ENCODE measurements at regions not wholly inside any gene's neighbourhood (a gene's known extent, or its start where the extent isn't known, plus 50 kb on each side); places are given as distances from the start of the nearest gene placed in this dataset.

GRCh38 chr4:181672751-181673150 is 570.5 kb upstream of the TENM3 start:
- Histone ChIP-seq H3K4me3 (replicated peaks; ENCODE audit: insufficient read depth, low read length) (no peak overlapping the region), H3K27me3 (ENCODE audit: insufficient read depth, poor library complexity, severe bottlenecking) (no peaks in the 10 kb centered on the region), H3K27ac (replicated peaks) (no peak overlapping the region)
- DNase-seq (ENCODE audit: low read depth in 1 of 2, low spot score in 1 of 2) = no peak
- TF ChIP-seq CTCF (IDR thresholded peaks at IDR 0.05; ENCODE audit: insufficient read depth, low read length) = no peak
- no peak for TF ChIP-seq POLR2AphosphoS5 (IDR thresholded peaks at IDR 0.05; ENCODE audit: low read depth)
- TF ChIP-seq SPI1 (IDR thresholded peaks at IDR 0.05; ENCODE audit: borderline replicate concordance, low read depth) = no peak
- no peak for TF ChIP-seq GABPA (IDR thresholded peaks at IDR 0.05; ENCODE audit: low read depth)
- TF ChIP-seq, protein P1, sequence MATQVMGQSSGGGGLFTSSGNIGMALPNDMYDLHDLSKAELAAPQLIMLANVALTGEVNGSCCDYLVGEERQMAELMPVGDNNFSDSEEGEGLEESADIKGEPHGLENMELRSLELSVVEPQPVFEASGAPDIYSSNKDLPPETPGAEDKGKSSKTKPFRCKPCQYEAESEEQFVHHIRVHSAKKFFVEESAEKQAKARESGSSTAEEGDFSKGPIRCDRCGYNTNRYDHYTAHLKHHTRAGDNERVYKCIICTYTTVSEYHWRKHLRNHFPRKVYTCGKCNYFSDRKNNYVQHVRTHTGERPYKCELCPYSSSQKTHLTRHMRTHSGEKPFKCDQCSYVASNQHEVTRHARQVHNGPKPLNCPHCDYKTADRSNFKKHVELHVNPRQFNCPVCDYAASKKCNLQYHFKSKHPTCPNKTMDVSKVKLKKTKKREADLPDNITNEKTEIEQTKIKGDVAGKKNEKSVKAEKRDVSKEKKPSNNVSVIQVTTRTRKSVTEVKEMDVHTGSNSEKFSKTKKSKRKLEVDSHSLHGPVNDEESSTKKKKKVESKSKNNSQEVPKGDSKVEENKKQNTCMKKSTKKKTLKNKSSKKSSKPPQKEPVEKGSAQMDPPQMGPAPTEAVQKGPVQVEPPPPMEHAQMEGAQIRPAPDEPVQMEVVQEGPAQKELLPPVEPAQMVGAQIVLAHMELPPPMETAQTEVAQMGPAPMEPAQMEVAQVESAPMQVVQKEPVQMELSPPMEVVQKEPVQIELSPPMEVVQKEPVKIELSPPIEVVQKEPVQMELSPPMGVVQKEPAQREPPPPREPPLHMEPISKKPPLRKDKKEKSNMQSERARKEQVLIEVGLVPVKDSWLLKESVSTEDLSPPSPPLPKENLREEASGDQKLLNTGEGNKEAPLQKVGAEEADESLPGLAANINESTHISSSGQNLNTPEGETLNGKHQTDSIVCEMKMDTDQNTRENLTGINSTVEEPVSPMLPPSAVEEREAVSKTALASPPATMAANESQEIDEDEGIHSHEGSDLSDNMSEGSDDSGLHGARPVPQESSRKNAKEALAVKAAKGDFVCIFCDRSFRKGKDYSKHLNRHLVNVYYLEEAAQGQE (IDR thresholded peaks at IDR 0.05; ENCODE audit: insufficient replicate concordance, low read depth) = no peak

GRCh38 chr4:181674315-181674875 is 568.8 kb upstream of the TENM3 start:
- DNase-seq (ENCODE audit: low read depth in 1 of 2, low spot score in 1 of 2) = no peak
- Histone ChIP-seq H3K4me3 (replicated peaks; ENCODE audit: insufficient read depth, low read length) (no peak overlapping the region), H3K27ac (replicated peaks) (no peak overlapping the region), H3K27me3 (ENCODE audit: insufficient read depth, poor library complexity, severe bottlenecking) (no peaks in the 10 kb centered on the region)
- TF ChIP-seq, protein P1 (IDR thresholded peaks at IDR 0.05; ENCODE audit: insufficient replicate concordance, low read depth) = no peak
- no peak for TF ChIP-seq SPI1 (IDR thresholded peaks at IDR 0.05; ENCODE audit: borderline replicate concordance, low read depth)
- no peak for TF ChIP-seq GABPA (IDR thresholded peaks at IDR 0.05; ENCODE audit: low read depth)
- no peak for TF ChIP-seq CTCF (IDR thresholded peaks at IDR 0.05; ENCODE audit: insufficient read depth, low read length)
- TF ChIP-seq POLR2AphosphoS5 (IDR thresholded peaks at IDR 0.05; ENCODE audit: low read depth) = no peak

- Histone ChIP-seq H3K27ac (replicated peaks) (no peak overlapping the region), H3K27me3 (ENCODE audit: insufficient read depth, poor library complexity, severe bottlenecking) (no peaks in the 10 kb centered on the region), H3K4me3 (replicated peaks; ENCODE audit: insufficient read depth, low read length) (no peak overlapping the region)
- DNase-seq (ENCODE audit: low read depth in 1 of 2, low spot score in 1 of 2) = no peak
- TF ChIP-seq, protein P1 (IDR thresholded peaks at IDR 0.05; ENCODE audit: insufficient replicate concordance, low read depth) = no peak
- no peak for TF ChIP-seq POLR2AphosphoS5 (IDR thresholded peaks at IDR 0.05; ENCODE audit: low read depth)
- no peak for TF ChIP-seq CTCF (IDR thresholded peaks at IDR 0.05; ENCODE audit: insufficient read depth, low read length)
- no peak for TF ChIP-seq GABPA (IDR thresholded peaks at IDR 0.05; ENCODE audit: low read depth)
- no peak for TF ChIP-seq SPI1 (IDR thresholded peaks at IDR 0.05; ENCODE audit: borderline replicate concordance, low read depth)
Measured at GRCh38 chr4:181676546-181676945, 566.7 kb upstream of the TENM3 start.

All from HL-60 (cell line).